Smooth muscle cell (in vitro differentiated cells): ENCODE measurements at regions not wholly inside any gene's neighbourhood (a gene's known extent, or its start where the extent isn't known, plus 50 kb on each side); places are given as distances from the start of the nearest gene placed in this dataset.

Experiments
- DNase-seq: peaks from one replicate; lab custom pipeline; 2025; ENCODE audit not compliant: unreplicated experiment; lab: John Stamatoyannopoulos, UW
- H2AFZ ChIP-seq: fragments of 200-600 bp; sonication (generic); 2 replicates; pipeline ENCODE4 v1.6.0; 2016; ENCODE audit warnings: antibody characterized with exemption, low read depth, mild to moderate bottlenecking
- H3F3A ChIP-seq: fragments of 200-600 bp; sonication (generic); 2 replicates; pipeline ENCODE4 v1.6.0; 2017; ENCODE audit warnings: antibody characterized with exemption, low read depth
- H3K27ac ChIP-seq: fragments of 200-600 bp; sonication (generic); 2 replicates; pipeline ENCODE4 v1.5.1; 2016; ENCODE audit warnings: low read depth, mild to moderate bottlenecking
- H3K27me3 ChIP-seq: fragments of 200-600 bp; sonication (generic); 2 replicates; pipeline ENCODE4 v1.6.1; 2016; ENCODE audit warnings: low read depth, mild to moderate bottlenecking
- H3K36me3 ChIP-seq: fragments of 200-600 bp; sonication (generic); 2 replicates; pipeline ENCODE4 v1.5.1; 2016; ENCODE audit warnings: low read depth
- H3K4me1 ChIP-seq: fragments of 200-600 bp; sonication (generic); 2 replicates; pipeline ENCODE4 v1.5.1; 2016; ENCODE audit warnings: low read depth
- H3K4me2 ChIP-seq: fragments of 200-600 bp; sonication (generic); 2 replicates; pipeline ENCODE4 v1.6.0; 2016; ENCODE audit warnings: mild to moderate bottlenecking
- H3K4me3 ChIP-seq: fragments of 200-600 bp; sonication (generic); 2 replicates; pipeline ENCODE4 v1.5.1; 2016; ENCODE audit warnings: mild to moderate bottlenecking
- H3K79me2 ChIP-seq: fragments of 200-600 bp; sonication (generic); 2 replicates; pipeline ENCODE4 v1.6.0; 2016; ENCODE audit warnings: low read depth, mild to moderate bottlenecking
- H3K9ac ChIP-seq: fragments of 200-600 bp; sonication (generic); 2 replicates; pipeline ENCODE4 v1.6.0; 2016; ENCODE audit warnings: low read depth
- H3K9me3 ChIP-seq: fragments of 200-600 bp; sonication (generic); replicated peaks from 2 replicates; pipeline ENCODE4 v1.5.1; 2016; ENCODE audit warnings: low read depth
- H4K20me1 ChIP-seq: fragments of 200-600 bp; sonication (generic); 2 replicates; pipeline ENCODE4 v1.6.0; 2016; ENCODE audit warnings: low read depth
- CTCF ChIP-seq: fragments of 200-600 bp; sonication (generic); IDR thresholded peaks from 2 replicates; pipeline ENCODE4 v1.5.1; 2017; ENCODE audit warnings: borderline replicate concordance, mild to moderate bottlenecking, antibody characterized with exemption; ENCODE audit not compliant: insufficient read depth, poor library complexity, severe bottlenecking
- WGBS: methylation state at CpG from one replicate; pipeline ENCODE4 v1.1.7; 2016; ENCODE audit warnings: low lambda C conversion rate; 5-methylcytosine and 5-hydroxymethylcytosine counted together

GRCh38 chr5:109964136-109964535 lies 274.4 kb downstream of the MAN2A1 start:
- Histone ChIP-seq H3K9me3 (no peaks in the 10 kb centered on the region), H3F3A (no peaks in the 10 kb centered on the region), H3K27me3 (peaks cover 18% of the 10 kb centered on the region), H3K9ac (no peak overlapping the region), H2AFZ (no peak overlapping the region), H3K4me2 (no peak overlapping the region), H3K4me3 (no peak overlapping the region), H3K36me3 (no peaks in the 10 kb centered on the region), H4K20me1 (no peaks in the 10 kb centered on the region), H3K79me2 (no peaks in the 10 kb centered on the region), H3K4me1 (no peaks in the 10 kb centered on the region), H3K27ac (no peak overlapping the region)
- WGBS = 77% methylated on average over 3 of the region's 3 CpGs
- no peak for DNase-seq
- TF ChIP-seq CTCF = no peak

- no peaks in the 10 kb centered on the region for H3K79me2 ChIP-seq
- DNase-seq = no peak
- no peaks in the 10 kb centered on the region for H3K4me1 ChIP-seq
- H3K36me3 ChIP-seq = no peaks in the 10 kb centered on the region
- peaks cover 8% of the 10 kb centered on the region for H3K27me3 ChIP-seq
- H3K9me3 ChIP-seq = no peaks in the 10 kb centered on the region
- no peak for TF ChIP-seq CTCF
- 89% methylated on average over 3 of the region's 3 CpGs for WGBS
- H2AFZ ChIP-seq = no peak overlapping the region
- no peaks in the 10 kb centered on the region for H4K20me1 ChIP-seq
- H3F3A ChIP-seq = no peaks in the 10 kb centered on the region
- no peak overlapping the region for H3K4me3 ChIP-seq
- H3K27ac ChIP-seq = no peak overlapping the region
- H3K4me2 ChIP-seq = no peak overlapping the region
- no peak overlapping the region for H3K9ac ChIP-seq
Observed at GRCh38 chr5:109965634-109966033, 275.9 kb downstream of the MAN2A1 start.

- no peaks in the 10 kb centered on the region for H3K4me1 ChIP-seq
- no peak overlapping the region for H2AFZ ChIP-seq
- no peaks in the 10 kb centered on the region for H3K79me2 ChIP-seq
- no peak for DNase-seq
- no peak overlapping the region for H3K9ac ChIP-seq
- no peaks in the 10 kb centered on the region for H3F3A ChIP-seq
- peaks cover 4% of the 10 kb centered on the region for H3K27me3 ChIP-seq
- no peaks in the 10 kb centered on the region for H3K9me3 ChIP-seq
- H3K27ac ChIP-seq = no peak overlapping the region
- no peak for TF ChIP-seq CTCF
- H4K20me1 ChIP-seq = no peaks in the 10 kb centered on the region
- H3K4me3 ChIP-seq = no peak overlapping the region
- WGBS = 92% methylated on average over 1 of the region's 1 CpG
- no peaks in the 10 kb centered on the region for H3K36me3 ChIP-seq
- no peak overlapping the region for H3K4me2 ChIP-seq
Observed at GRCh38 chr5:109971968-109972367, 282.2 kb downstream of the MAN2A1 start.

- H3K4me2 ChIP-seq = no peak overlapping the region
- TF ChIP-seq CTCF = no peak
Observed at GRCh38 chr5:109981979-109982378, 292.3 kb downstream of the MAN2A1 start.

More at GRCh38 chr5:109981979-109982378, 292.3 kb downstream of the MAN2A1 start:
- H4K20me1 ChIP-seq = no peaks in the 10 kb centered on the region
- no peak overlapping the region for H3K9ac ChIP-seq
- no peaks in the 10 kb centered on the region for H3K79me2 ChIP-seq
- no peaks in the 10 kb centered on the region for H3K9me3 ChIP-seq
- no peaks in the 10 kb centered on the region for H3K27me3 ChIP-seq
- no peak overlapping the region for H3K27ac ChIP-seq
- no peaks in the 10 kb centered on the region for H3K36me3 ChIP-seq
- H3K4me1 ChIP-seq = no peaks in the 10 kb centered on the region
- no peaks in the 10 kb centered on the region for H3F3A ChIP-seq
- DNase-seq = no peak
- H3K4me3 ChIP-seq = no peak overlapping the region
- no peak overlapping the region for H2AFZ ChIP-seq
